ENCODE measurements at regions not wholly inside any gene's neighbourhood (a gene's known extent, or its start where the extent isn't known, plus 50 kb on each side); places are given as distances from the start of the nearest gene placed in this dataset.

DNA sequence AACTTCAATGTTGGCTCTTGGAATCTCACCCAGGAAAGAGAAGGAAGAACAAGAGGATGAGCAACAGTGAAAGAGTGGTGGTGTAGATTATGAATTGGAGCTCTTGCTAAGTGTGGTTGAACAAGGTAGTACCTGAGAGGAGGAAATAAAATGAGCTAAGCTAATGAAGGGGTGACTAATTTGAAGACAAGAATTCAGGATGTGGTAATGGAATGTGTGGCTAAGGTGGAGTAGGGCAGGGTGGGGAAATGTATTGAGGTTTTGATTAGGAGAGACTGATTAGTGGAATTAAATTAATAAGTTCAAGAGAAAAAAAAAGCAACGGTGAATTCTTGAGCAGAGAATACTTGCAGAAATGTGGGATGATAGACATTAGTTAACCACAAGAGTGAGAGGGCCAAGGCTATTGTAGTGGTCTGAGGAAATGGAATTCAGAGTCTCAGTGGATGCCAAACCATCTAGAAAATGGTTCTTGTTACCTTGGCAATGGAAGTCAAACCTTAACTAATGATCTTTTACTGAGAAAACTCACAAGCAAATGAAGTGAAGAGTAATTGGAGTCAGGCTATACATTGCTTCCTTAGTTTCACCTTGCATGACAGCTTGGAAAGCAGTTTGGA is 648.3 kb upstream of the ZNF608 start:
- POLR2A ChIA-PET = no interaction called here
- DNase-seq (ENCODE audit: low spot score) = no peak
- Histone ChIP-seq H3K36me3 (ENCODE audit: insufficient read depth, low read length) (no peaks in the 10 kb centered on the region), H3K9me2 (ENCODE audit: insufficient read depth, low read length) (no peaks in the 10 kb centered on the region), H3K9me3 (ENCODE audit: low read length) (no peaks in the 10 kb centered on the region), H3K4me1 (ENCODE audit: insufficient read depth, low read length, poor library complexity, severe bottlenecking) (no peaks in the 10 kb centered on the region), H2AFZ (ENCODE audit: low read length) (no peak overlapping the region), H3K4me2 (ENCODE audit: low read length) (no peak overlapping the region), H3K4me3 (ENCODE audit: low read depth, low read length, poor library complexity, severe bottlenecking) (no peak overlapping the region), H3K79me2 (ENCODE audit: insufficient read depth, low read depth, low read length) (no peaks in the 10 kb centered on the region), H3K27ac (ENCODE audit: low read depth, low read length, poor library complexity, severe bottlenecking) (no peak overlapping the region), H4K20me1 (ENCODE audit: insufficient read depth, low read length) (no peaks in the 10 kb centered on the region)
- TF ChIP-seq, protein P1, sequence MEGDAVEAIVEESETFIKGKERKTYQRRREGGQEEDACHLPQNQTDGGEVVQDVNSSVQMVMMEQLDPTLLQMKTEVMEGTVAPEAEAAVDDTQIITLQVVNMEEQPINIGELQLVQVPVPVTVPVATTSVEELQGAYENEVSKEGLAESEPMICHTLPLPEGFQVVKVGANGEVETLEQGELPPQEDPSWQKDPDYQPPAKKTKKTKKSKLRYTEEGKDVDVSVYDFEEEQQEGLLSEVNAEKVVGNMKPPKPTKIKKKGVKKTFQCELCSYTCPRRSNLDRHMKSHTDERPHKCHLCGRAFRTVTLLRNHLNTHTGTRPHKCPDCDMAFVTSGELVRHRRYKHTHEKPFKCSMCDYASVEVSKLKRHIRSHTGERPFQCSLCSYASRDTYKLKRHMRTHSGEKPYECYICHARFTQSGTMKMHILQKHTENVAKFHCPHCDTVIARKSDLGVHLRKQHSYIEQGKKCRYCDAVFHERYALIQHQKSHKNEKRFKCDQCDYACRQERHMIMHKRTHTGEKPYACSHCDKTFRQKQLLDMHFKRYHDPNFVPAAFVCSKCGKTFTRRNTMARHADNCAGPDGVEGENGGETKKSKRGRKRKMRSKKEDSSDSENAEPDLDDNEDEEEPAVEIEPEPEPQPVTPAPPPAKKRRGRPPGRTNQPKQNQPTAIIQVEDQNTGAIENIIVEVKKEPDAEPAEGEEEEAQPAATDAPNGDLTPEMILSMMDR (conservative IDR thresholded peaks at IDR 0.05; ENCODE audit: low read length) = no peak
- no peak for TF ChIP-seq EZH2phosphoT487 (IDR thresholded peaks at IDR 0.05; ENCODE audit: borderline replicate concordance, low read depth, low read length)
- BruUV-seq (replicated peaks) = no TSS peak
- intact Hi-C loops (cut with micrococcal nuclease; ENCODE audit: unreplicated experiment) = no loop called here
- CTCF ChIA-PET (ENCODE audit: unreplicated experiment) = interaction anchor here (0.9 kb wide), 1 partner anchor 43 kb away, joined by 3 read pairs; no protein-coding TSS in a partner anchor

- H4K20me1 ChIP-seq (ENCODE audit: insufficient read depth, low read length) = no peaks in the 10 kb centered on the region
- no peak overlapping the region for H3K4me3 ChIP-seq (ENCODE audit: low read depth, low read length, poor library complexity, severe bottlenecking)
- intact Hi-C loops (cut with micrococcal nuclease; ENCODE audit: unreplicated experiment) = no loop called here
- ChIA-PET CTCF (ENCODE audit: unreplicated experiment) (interaction anchor here (1.1 kb wide), 1 partner anchor 21 kb away, joined by 3 read pairs; no protein-coding TSS in a partner anchor), POLR2A (interaction anchor here (0.6 to 1.4 kb wide), 4 partner anchors 8 to 684 kb away, joined by 3 to 5 read pairs (median 3); no protein-coding TSS in a partner anchor)
- no peak for TF ChIP-seq EZH2phosphoT487 (IDR thresholded peaks at IDR 0.05; ENCODE audit: borderline replicate concordance, low read depth, low read length)
- TF ChIP-seq, protein P1 (conservative IDR thresholded peaks at IDR 0.05; ENCODE audit: low read length) = no peak
- H3K4me2 ChIP-seq (ENCODE audit: low read length) = no peak overlapping the region
- H2AFZ ChIP-seq (ENCODE audit: low read length) = no peak overlapping the region
- no peaks in the 10 kb centered on the region for H3K36me3 ChIP-seq (ENCODE audit: insufficient read depth, low read length)
- H3K9me2 ChIP-seq (ENCODE audit: insufficient read depth, low read length) = no peaks in the 10 kb centered on the region
- no peaks in the 10 kb centered on the region for H3K9me3 ChIP-seq (ENCODE audit: low read length)
- BruUV-seq (replicated peaks) = no TSS peak
- no peaks in the 10 kb centered on the region for H3K4me1 ChIP-seq (ENCODE audit: insufficient read depth, low read length, poor library complexity, severe bottlenecking)
- no peaks in the 10 kb centered on the region for H3K79me2 ChIP-seq (ENCODE audit: insufficient read depth, low read depth, low read length)
- DNase-seq (ENCODE audit: low spot score) = no peak
- H3K27ac ChIP-seq (ENCODE audit: low read depth, low read length, poor library complexity, severe bottlenecking) = no peak overlapping the region
Measured at GRCh38 chr5:125396462-125396861, 650.0 kb upstream of the ZNF608 start.

- no peaks in the 10 kb centered on the region for H3K36me3 ChIP-seq (ENCODE audit: insufficient read depth, low read length)
- BruUV-seq (replicated peaks) = no TSS peak
- intact Hi-C loops (cut with micrococcal nuclease; ENCODE audit: unreplicated experiment) = no loop called here
Measured at GRCh38 chr5:125398466-125398865, 652.0 kb upstream of the ZNF608 start.

More at GRCh38 chr5:125398466-125398865, 652.0 kb upstream of the ZNF608 start:
- no peak for DNase-seq (ENCODE audit: low spot score)
- Histone ChIP-seq H4K20me1 (ENCODE audit: insufficient read depth, low read length) (no peaks in the 10 kb centered on the region), H3K4me1 (ENCODE audit: insufficient read depth, low read length, poor library complexity, severe bottlenecking) (no peaks in the 10 kb centered on the region), H3K4me2 (ENCODE audit: low read length) (no peak overlapping the region), H3K9me3 (ENCODE audit: low read length) (no peaks in the 10 kb centered on the region), H3K4me3 (ENCODE audit: low read depth, low read length, poor library complexity, severe bottlenecking) (no peak overlapping the region), H3K9me2 (ENCODE audit: insufficient read depth, low read length) (no peaks in the 10 kb centered on the region), H3K79me2 (ENCODE audit: insufficient read depth, low read depth, low read length) (no peaks in the 10 kb centered on the region), H3K27ac (ENCODE audit: low read depth, low read length, poor library complexity, severe bottlenecking) (no peak overlapping the region), H2AFZ (ENCODE audit: low read length) (no peak overlapping the region)
- no peak for TF ChIP-seq EZH2phosphoT487 (IDR thresholded peaks at IDR 0.05; ENCODE audit: borderline replicate concordance, low read depth, low read length)
- TF ChIP-seq, protein P1 (conservative IDR thresholded peaks at IDR 0.05; ENCODE audit: low read length) = no peak
- ChIA-PET CTCF (ENCODE audit: unreplicated experiment) (no interaction called here), POLR2A (interaction anchor here (0.8 kb wide), 1 partner anchor 11 kb away, joined by 3 read pairs; no protein-coding TSS in a partner anchor)
